AG04450 (cell line): ENCODE measurements at regions not wholly inside any gene's neighbourhood (a gene's known extent, or its start where the extent isn't known, plus 50 kb on each side); places are given as distances from the start of the nearest gene placed in this dataset.

ENCODE experiments used
- CTCF ChIA-PET: fragments of 300-600, 350-600 bp; formaldehyde crosslinking; extraction: SDS; loops from one replicate; lab custom pipeline; 2022; ENCODE audit warnings: antibody characterized with exemption, inconsistent platforms; lab: Charles Lee
- POLR2A ChIA-PET: fragments of 350-600 bp; formaldehyde crosslinking; extraction: SDS; loops from one replicate; lab custom pipeline; 2021; ENCODE audit warnings: antibody characterized with exemption, inconsistent platforms; lab: Yijun Ruan, JAX
- DNase-seq: peaks from one replicate; pipeline ENCODE4 v3.0.0-alpha.2; 2011; ENCODE audit warnings: low read depth, low spot score
- H3K27ac ChIP-seq: one replicate; pipeline ENCODE4 v1.5.1; 2012; ENCODE audit warnings: low read depth, low read length, control low read depth
- H3K27me3 ChIP-seq: one replicate; pipeline ENCODE4 v1.6.0; 2012; ENCODE audit warnings: low read length; ENCODE audit not compliant: control insufficient read depth, insufficient read depth
- H3K4me3 ChIP-seq: 2 replicates; pipeline ENCODE4 v1.5.1; 2011; ENCODE audit warnings: mild to moderate bottlenecking, low read depth, low read length, control low read depth
- H3K9me3 ChIP-seq: 2 replicates; pipeline ENCODE4 v1.5.1; 2012; ENCODE audit warnings: low read length; ENCODE audit not compliant: control insufficient read depth, insufficient read depth
- CTCF ChIP-seq: IDR thresholded peaks from 2 replicates; pipeline ENCODE4 v1.5.1; 2011; ENCODE audit warnings: low read depth, low read length, control low read depth, inconsistent platforms

GRCh38 chr3:124303305-124303910, 311.5 kb upstream of the ROPN1 start:
- Histone ChIP-seq H3K9me3 (no peaks in the 10 kb centered on the region; the same call in 1 of the 2 replicates), H3K4me3 (no peak overlapping the region), H3K27me3 (peaks cover 9% of the 10 kb centered on the region), H3K27ac (no peak overlapping the region)
- DNase-seq: no peak
- no peak for TF ChIP-seq CTCF
- ChIA-PET CTCF (no interaction called here), POLR2A (no interaction called here)

GRCh38 chr3:124306665-124307064, 314.7 kb upstream of the ROPN1 start:
- no peak for DNase-seq
- no peak for TF ChIP-seq CTCF
- ChIA-PET POLR2A (no interaction called here), CTCF (interaction anchor here (0.5 to 1.0 kb wide), 2 partner anchors 11 to 227 kb away, joined by 3 to 6 read pairs; no protein-coding TSS in a partner anchor)
- Histone ChIP-seq H3K4me3 (no peak overlapping the region), H3K9me3 (no peaks in the 10 kb centered on the region; the same call in 1 of the 2 replicates), H3K27ac (no peak overlapping the region), H3K27me3 (peaks cover 6% of the 10 kb centered on the region)

GRCh38 chr3:124313621-124314020, 321.7 kb upstream of the ROPN1 start:
- no peak for DNase-seq
- POLR2A ChIA-PET: no interaction called here
- no peak overlapping the region for H3K4me3 ChIP-seq
- H3K27me3 ChIP-seq: no peaks in the 10 kb centered on the region
- CTCF ChIA-PET: no interaction called here
- no peak overlapping the region for H3K27ac ChIP-seq
- TF ChIP-seq CTCF: no peak
- no peaks in the 10 kb centered on the region for H3K9me3 ChIP-seq

GRCh38 chr3:124315215-124316033, 323.5 kb upstream of the ROPN1 start:
- no peaks in the 10 kb centered on the region for H3K27me3 ChIP-seq
- no peak overlapping the region for H3K4me3 ChIP-seq
- DNase-seq: no peak
- no peak overlapping the region for H3K27ac ChIP-seq
- CTCF ChIA-PET: interaction anchor here (1.1 kb wide), 1 partner anchor 36 kb away, joined by 3 read pairs; no protein-coding TSS in a partner anchor
- no peak for TF ChIP-seq CTCF
- POLR2A ChIA-PET: no interaction called here
- H3K9me3 ChIP-seq: no peaks in the 10 kb centered on the region

- POLR2A ChIA-PET: no interaction called here
- CTCF ChIA-PET: interaction anchor here (0.6 kb wide), 1 partner anchor 35 kb away, joined by 3 read pairs; no protein-coding TSS in a partner anchor
- no peaks in the 10 kb centered on the region for H3K9me3 ChIP-seq
- no peak overlapping the region for H3K4me3 ChIP-seq
- H3K27me3 ChIP-seq: no peaks in the 10 kb centered on the region
- H3K27ac ChIP-seq: no peak overlapping the region
- no peak for DNase-seq
- no peak for TF ChIP-seq CTCF
Measured at GRCh38 chr3:124316034-124316287, 324.0 kb upstream of the ROPN1 start.
